Skeletal muscle cell (primary cell): ENCODE measurements at regions not wholly inside any gene's neighbourhood (a gene's known extent, or its start where the extent isn't known, plus 50 kb on each side); places are given as distances from the start of the nearest gene placed in this dataset.
A peak's percentile ranks its signal among the peaks of the same experiment; 100 is the strongest.
"Not testable (repeated sequence)": the region's sequence is repeated elsewhere in the genome, so short reads cannot be mapped to it uniquely, and the experiment has no call there.

ENCODE experiments used
- DNase-seq: peaks from one replicate; pipeline ENCODE4 v3.0.0-alpha.2; 2010; ENCODE audit warnings: low read depth
- H3K4me3 ChIP-seq: 2 replicates; pipeline ENCODE4 v1.5.1; 2011; ENCODE audit warnings: low read depth, mild to moderate bottlenecking, control low read depth, low read length, moderate library complexity

DNA sequence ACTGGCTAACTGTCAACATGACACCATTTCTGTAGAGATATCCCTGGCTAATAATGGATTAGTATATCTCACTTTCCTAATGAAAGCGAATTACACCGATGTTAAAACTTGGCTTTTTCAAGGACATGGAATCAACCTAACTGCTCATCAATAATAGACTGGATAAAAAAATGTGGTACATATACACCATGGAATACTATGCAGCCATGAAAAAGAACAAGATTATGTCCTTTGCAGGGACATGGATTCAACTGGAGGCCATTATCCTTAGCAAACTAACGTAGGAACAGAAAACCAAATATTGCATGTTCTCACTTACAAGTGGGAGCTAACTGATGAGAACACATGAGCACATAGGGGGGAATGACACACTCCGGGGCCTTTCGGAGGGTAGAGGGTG lies 62.6 kb downstream of the ZIC1 start:
- no peak overlapping the region for H3K4me3 ChIP-seq
- no peak for DNase-seq

- no peak overlapping the region for H3K4me3 ChIP-seq
- DNase-seq = no peak
Measured at GRCh38 chr3:147472846-147473245, 63.7 kb downstream of the ZIC1 start.

DNA sequence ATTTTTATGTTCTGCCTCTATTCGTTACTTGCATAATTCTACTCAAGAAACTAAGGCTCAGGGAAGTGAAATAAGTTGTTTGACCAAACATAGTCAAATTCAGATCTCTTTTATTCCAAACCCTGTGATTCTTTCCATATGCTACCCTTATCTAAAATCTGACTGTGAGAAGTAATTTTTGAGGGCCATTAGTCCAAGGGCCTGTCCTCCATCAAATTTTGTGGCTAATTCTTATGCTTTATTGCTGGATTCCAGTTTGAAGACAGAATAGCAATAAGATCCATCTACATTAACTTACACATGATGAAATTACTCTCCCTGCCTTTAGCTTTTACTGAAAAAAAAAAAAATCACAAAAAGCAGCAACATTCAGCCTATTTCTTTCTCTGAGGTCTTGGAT lies 74.0 kb downstream of the ZIC1 start:
- H3K4me3 ChIP-seq = no peak overlapping the region
- no peak for DNase-seq

DNA sequence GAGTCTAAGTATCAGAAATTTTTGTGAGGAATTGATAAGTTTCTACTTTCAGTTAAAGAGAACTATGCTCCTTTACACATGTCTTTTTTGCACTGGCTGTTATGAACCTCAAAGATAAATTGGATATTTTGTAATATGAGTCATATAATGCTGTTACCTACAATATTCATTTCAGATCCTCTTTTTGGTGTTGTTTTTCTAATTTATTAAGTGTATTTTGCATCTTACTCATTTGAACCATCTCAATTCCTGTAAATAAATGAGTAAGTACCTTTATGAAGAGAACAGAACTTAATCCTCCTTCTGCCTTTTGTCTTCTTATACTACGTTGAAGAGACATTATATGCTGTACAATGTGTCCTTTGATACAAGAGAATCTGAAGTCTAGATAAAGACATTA lies 74.4 kb downstream of the ZIC1 start:
- DNase-seq = no peak
- no peak overlapping the region for H3K4me3 ChIP-seq

- no peak for DNase-seq
- no peak overlapping the region for H3K4me3 ChIP-seq
Measured at GRCh38 chr3:147493065-147493464, 83.9 kb downstream of the ZIC1 start.

DNA sequence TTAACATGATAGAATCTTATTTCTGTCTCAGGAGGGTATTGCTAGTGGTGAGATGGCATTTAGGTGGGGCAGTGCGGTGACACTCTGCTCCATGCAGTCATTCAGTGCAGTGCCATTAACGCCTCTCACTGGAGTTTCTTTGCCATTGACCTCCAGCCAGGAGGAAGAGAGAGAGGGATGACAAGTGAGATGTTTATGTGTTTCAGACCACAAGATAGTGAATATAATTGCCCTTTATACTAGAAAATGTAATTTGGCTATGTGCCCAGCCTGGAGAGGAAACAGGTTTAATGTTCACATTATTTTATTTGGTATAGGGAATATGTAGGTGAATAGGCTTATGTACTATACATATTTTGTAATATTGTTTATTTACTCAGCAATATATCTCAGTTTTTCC lies 84.5 kb downstream of the ZIC1 start:
- no peak overlapping the region for H3K4me3 ChIP-seq
- no peak for DNase-seq

DNA sequence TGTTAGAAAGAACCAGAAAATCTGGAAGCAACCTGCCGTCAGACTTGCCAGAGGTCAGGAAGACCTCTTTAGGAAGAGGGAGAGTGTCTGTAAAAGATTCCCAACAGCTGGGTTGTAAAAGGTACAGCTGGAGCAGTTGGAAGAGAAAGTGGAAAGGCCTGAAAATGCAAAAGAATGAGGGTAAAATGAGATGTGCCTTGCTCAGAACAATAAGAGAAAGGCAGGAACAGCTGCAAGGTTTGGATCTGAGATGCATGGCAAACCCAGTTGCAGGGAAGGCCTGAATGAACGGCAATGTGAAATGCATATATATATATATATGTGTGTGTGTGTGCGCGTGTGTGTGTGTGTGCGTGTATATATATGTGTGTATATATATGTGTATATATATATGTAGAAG lies 88.1 kb downstream of the ZIC1 start:
- H3K4me3 ChIP-seq = no peak overlapping the region
- no peak for DNase-seq

DNA sequence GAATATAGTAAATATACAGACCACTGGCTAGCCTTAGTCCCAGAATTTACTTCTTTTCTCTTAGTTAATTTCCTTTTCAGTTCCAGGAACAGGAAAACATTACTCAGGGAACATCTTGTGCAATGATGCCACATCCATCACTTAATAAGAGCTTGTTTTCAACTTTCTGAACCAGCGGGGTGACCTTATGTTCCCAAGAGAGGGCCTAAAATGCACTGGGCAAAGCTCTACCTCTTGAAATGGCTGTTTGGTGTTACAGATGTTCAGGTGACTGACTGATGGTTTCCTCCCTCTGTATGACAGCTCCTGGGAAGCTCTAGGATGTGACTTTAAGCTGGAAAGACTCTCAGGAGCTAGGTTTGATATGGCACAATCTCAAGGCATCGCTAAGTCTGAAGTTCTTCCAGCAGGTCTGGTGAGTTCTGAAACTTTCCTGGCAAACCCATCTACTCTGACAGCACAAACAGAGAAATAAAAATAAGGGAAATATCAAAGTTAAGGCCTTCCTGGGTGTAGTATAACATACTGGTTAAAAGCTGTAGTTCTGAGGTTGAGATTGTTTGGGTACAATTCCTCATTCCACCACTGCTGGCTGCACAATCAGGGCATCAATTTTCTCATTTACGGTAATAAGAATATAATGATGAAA lies 98.6 kb downstream of the ZIC1 start:
- peak; percentile 87 for DNase-seq

GRCh38 chr3:147509448-147509847 lies 100.3 kb downstream of the ZIC1 start:
- H3K4me3 ChIP-seq = no peak overlapping the region
- no peak for DNase-seq

More for the DNA sequence above, 98.6 kb downstream of the ZIC1 start:
- no peak overlapping the region for H3K4me3 ChIP-seq

- DNase-seq = no peak
- H3K4me3 ChIP-seq = no peak overlapping the region
Measured at GRCh38 chr3:147513785-147514184, 104.6 kb downstream of the ZIC1 start.

DNA sequence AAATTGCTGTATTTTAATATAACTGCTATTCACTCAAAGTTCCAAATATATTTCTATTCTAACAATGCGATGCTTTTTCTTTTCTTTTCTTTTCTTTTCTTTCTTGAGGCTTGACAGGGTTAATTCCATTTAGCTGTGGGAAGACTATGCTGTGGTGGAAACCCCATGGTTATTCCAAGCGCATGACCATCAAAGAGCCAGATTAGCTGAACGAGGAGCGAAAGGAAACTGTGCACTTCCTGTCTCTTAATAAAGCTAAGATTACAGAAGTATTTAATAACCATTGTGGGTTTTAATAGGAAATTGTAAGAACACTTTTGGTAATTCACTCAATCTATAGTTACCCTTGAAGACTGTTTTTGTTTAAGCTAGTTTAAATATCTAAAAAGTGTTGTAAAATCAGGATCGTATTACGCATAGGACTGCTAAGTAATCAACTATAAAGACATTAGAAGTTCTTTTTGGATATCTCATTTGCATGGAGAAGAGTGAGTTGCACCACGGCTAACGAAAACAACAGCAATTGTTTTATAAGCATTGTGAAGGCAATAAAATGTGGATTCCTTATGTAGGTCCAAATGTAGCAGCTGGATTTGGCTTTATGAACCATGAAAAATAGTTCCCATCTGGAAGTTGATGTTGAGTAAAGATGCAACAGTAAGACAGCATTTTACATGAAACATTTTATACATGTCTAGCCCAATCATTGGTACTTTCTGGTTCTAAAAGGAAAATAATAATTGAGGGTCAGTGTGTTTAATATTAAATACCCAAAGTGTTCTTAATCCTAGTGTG lies 105.4 kb downstream of the ZIC1 start:
- DNase-seq = no peak

DNA sequence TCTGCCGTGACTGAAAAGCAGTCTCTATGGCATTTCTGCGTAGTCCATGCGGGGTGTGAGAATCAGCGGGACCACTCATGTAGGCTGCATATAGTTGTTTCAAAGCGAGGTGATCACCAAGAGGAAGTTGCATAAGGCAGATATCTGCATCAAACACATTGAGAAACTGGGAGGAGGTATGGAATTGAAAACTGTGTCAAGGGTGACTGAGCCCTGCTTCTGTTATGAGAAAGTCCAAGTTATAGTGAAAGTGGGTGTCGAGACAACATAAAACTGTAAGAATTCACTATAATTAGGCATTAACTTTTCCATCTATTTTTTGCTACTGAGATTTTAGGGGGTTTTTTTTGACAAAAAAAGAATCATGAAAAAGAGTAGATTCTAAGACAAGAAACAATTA lies 109.3 kb downstream of the ZIC1 start:
- no peak overlapping the region for H3K4me3 ChIP-seq
- DNase-seq = no peak

More for the DNA sequence above, 105.4 kb downstream of the ZIC1 start:
- no peak overlapping the region for H3K4me3 ChIP-seq

DNA sequence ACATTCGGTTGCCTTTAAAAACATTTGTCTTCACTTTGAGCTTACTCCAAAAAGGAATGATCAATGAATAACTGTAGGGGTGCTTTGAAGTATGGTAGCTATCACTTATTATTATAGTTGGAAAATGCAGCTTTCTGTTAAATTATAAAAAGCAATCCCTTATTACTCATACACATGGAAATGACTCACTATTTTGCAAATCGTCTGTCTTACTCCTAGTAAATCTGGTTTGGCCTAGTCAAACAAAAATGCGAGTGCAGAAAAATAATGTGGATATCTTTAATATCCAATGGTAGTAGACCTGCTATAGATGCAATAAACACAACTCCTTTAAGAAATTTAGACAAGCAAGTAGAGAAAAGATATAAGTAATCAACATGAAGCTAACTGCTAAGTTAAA lies 112.5 kb downstream of the ZIC1 start:
- H3K4me3 ChIP-seq = no peak overlapping the region
- DNase-seq = no peak

- not testable (repeated sequence) for DNase-seq, H3K4me3 ChIP-seq
Measured at GRCh38 chr3:147522780-147523179, 113.6 kb downstream of the ZIC1 start.

DNA sequence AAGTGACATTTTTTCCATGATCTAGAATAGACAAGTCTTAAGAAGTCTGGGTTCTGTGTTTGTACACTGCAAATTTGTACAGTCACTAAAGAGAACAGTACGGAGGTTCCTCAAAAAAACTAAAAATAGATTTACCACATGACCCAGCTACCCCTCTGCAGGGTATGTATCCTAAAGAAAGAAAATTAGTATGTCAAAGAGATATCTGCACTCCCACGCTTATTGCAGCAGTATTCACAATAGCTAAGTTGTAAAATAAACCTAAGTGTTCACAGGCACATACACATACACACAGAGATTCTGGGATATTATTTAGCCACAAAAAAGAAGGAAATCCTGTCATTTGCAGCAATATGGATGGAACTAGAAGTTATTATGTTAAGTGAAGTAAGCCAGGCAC lies 120.4 kb downstream of the ZIC1 start:
- no peak overlapping the region for H3K4me3 ChIP-seq
- DNase-seq = no peak

DNA sequence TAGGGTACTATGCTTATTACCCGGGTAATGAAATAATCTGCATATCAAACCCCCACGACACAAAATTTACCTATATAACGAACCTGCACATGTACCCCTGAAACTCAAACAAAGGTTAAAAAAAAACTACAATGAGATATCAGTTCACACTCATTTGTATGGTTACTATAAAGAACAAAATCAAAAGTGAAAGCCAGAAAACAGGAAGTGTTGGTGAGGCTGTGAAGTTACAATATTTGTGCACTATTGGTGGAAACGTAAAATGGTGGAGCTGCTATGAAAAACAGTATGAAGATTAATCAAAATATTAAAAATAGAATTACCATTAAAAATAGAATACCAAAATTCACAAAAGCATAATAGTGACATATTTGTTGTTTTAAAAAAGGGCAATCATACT lies 128.9 kb downstream of the ZIC1 start:
- H3K4me3 ChIP-seq = no peak overlapping the region
- no peak for DNase-seq

DNA sequence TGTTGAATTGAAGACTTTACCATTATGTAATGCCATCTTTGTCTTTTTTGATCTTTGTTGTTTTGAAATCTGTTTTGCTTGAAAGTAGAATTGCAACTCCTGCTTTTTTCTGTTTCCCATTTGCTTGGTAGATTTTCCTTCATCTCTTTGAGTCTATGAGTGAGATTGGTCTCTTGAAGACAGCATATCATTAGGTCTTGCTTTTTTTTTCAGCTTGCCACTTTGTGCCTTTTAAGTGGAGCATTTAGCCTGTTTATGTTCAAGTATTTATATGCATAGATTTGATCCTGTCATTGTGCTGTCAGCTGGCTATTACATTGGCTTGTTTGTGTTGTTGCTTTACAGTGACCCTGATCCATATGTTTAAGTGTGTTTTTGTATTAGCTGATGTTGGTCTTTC lies 131.8 kb downstream of the ZIC1 start:
- no peak for DNase-seq
- no peak overlapping the region for H3K4me3 ChIP-seq

DNA sequence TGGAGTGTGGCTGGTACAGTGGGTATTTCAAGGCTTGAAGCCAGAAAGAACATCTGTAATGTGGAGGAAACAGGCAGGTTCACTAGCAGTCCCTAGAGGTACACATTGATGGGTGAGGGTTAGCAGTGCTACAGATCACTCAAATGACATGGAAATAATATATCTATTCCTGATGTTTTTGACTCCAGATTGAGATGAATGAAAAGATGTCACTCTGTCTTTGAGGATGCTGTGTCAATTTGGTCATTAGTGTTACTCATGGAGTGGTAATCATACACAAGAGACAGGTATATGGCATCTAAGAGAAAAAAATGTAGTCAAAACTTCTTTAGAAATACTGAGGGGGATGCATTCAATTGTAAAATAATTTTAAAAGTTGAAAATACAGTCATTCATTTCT lies 135.1 kb downstream of the ZIC1 start:
- DNase-seq = no peak
- H3K4me3 ChIP-seq = no peak overlapping the region

GRCh38 chr3:147551491-147551890 lies 142.3 kb downstream of the ZIC1 start:
- H3K4me3 ChIP-seq = no peak overlapping the region
- no peak for DNase-seq

DNA sequence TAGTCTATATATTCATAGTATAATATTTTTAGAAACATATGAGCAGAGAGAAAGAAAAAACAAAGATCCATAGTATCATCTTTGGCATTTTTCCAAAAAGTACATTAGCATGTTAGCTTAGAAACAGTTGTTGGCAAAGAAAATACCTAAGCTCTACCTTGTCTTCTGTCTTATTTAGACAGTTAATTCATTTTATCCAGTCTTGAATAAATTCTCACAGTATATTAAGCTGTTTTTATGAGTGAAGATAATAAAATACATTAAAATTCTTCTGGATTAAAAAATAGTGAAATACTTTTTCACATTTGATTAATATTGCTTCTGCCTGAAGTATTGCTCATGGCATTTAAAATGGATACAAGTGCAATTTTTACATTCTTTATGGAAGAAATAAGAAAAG lies 145.2 kb downstream of the ZIC1 start:
- H3K4me3 ChIP-seq = no peak overlapping the region
- no peak for DNase-seq

- DNase-seq = no peak
- no peak overlapping the region for H3K4me3 ChIP-seq
Measured at GRCh38 chr3:147572970-147573340, 163.8 kb downstream of the ZIC1 start.
